ENCODE measurements at regions not wholly inside any gene's neighbourhood (a gene's known extent, or its start where the extent isn't known, plus 50 kb on each side); places are given as distances from the start of the nearest gene placed in this dataset.

DNA sequence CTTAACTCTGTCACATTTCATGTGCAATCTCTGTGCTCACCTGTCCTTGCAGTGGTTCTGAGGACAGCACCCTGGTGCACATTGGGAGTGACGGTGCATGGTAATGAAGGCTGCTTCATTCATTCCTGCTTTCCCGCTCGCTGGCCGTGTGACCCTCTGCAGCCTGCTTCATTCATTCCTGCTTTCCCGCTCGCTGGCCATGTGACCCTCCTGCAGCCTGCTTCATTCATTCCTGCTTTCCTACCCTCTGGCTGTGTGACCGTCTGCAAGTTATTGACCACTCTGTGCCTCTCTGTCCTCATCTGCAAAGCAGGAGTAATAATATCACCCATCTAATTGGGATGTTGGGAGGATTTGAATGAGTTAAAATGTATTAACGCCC is 189.1 kb upstream of the TMEM132C start:
- Histone ChIP-seq H3K79me2 (ENCODE audit: insufficient read depth, low read length) (no peaks in the 10 kb centered on the region), H3K4me3 (ENCODE audit: low read depth, low read length, poor library complexity, severe bottlenecking) (no peak overlapping the region), H4K20me1 (ENCODE audit: insufficient read depth, low read length) (no peaks in the 10 kb centered on the region), H3F3A (ENCODE audit: insufficient read depth, low read length) (no peaks in the 10 kb centered on the region), H3K9me3 (ENCODE audit: low read length) (no peaks in the 10 kb centered on the region), H3K27ac (ENCODE audit: low read depth, low read length, poor library complexity, severe bottlenecking) (no peak overlapping the region), H3K36me3 (ENCODE audit: insufficient read depth, low read length) (no peaks in the 10 kb centered on the region), H3K4me1 (ENCODE audit: insufficient read depth, low read length, severe bottlenecking) (no peaks in the 10 kb centered on the region), H3K27me3 (ENCODE audit: insufficient read depth, low read length) (no peaks in the 10 kb centered on the region), H3K4me2 (ENCODE audit: low read length) (no peak overlapping the region), H2AFZ (ENCODE audit: low read length) (no peak overlapping the region), H3K9me2 (ENCODE audit: low read depth, low read length) (no peaks in the 10 kb centered on the region), H3K9ac (ENCODE audit: low read length) (no peak overlapping the region)
- TF ChIP-seq CTCF (IDR thresholded peaks at IDR 0.05; ENCODE audit: low read length) (no peak), EZH2 (IDR thresholded peaks at IDR 0.05; ENCODE audit: borderline replicate concordance, low read length) (no peak)

DNA sequence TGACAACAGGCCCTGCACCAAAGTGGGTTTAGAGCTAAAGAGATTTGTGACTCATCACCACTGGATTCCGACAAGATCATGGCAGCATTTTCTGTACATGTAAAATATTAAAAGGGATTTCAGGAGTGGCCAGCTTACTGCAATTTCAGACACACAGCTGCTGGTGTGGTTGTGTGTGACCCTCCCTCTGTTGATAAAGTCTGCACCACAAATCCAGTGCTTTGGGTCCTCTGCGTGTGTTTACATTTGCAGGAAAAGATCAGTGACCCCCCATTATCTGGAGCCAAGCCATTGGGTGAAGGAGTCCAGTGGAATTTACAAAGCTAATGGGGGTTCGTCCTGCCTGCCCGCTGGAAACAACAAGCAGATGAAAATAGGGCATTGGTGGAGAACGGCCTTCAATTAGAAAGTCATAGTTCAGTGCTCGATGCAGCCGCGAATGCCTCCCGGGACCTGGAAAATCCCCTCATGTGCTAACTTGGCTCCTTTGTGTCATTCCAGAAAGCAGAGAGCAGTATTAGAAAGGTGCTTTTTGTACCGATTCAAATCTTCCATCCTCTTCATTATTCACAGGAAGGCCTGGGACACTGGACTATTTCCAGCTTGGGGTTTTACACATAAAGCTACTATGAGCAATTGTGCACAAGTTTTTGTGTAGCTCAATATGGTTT is 188.5 kb upstream of the TMEM132C start:
- no peak overlapping the region for H3K4me2 ChIP-seq (ENCODE audit: low read length)
- no peak for TF ChIP-seq EZH2 (IDR thresholded peaks at IDR 0.05; ENCODE audit: borderline replicate concordance, low read length)
- TF ChIP-seq CTCF (IDR thresholded peaks at IDR 0.05; ENCODE audit: low read length): no peak
- no peak overlapping the region for H3K9ac ChIP-seq (ENCODE audit: low read length)
- H3K27me3 ChIP-seq (ENCODE audit: insufficient read depth, low read length): no peaks in the 10 kb centered on the region
- no peaks in the 10 kb centered on the region for H3F3A ChIP-seq (ENCODE audit: insufficient read depth, low read length)
- no peaks in the 10 kb centered on the region for H4K20me1 ChIP-seq (ENCODE audit: insufficient read depth, low read length)
- H3K4me1 ChIP-seq (ENCODE audit: insufficient read depth, low read length, severe bottlenecking): no peaks in the 10 kb centered on the region
- no peaks in the 10 kb centered on the region for H3K36me3 ChIP-seq (ENCODE audit: insufficient read depth, low read length)
- no peaks in the 10 kb centered on the region for H3K9me2 ChIP-seq (ENCODE audit: low read depth, low read length)
- no peaks in the 10 kb centered on the region for H3K79me2 ChIP-seq (ENCODE audit: insufficient read depth, low read length)
- no peak overlapping the region for H3K4me3 ChIP-seq (ENCODE audit: low read depth, low read length, poor library complexity, severe bottlenecking)
- H3K27ac ChIP-seq (ENCODE audit: low read depth, low read length, poor library complexity, severe bottlenecking): no peak overlapping the region
- H3K9me3 ChIP-seq (ENCODE audit: low read length): no peaks in the 10 kb centered on the region
- H2AFZ ChIP-seq (ENCODE audit: low read length): no peak overlapping the region

DNA sequence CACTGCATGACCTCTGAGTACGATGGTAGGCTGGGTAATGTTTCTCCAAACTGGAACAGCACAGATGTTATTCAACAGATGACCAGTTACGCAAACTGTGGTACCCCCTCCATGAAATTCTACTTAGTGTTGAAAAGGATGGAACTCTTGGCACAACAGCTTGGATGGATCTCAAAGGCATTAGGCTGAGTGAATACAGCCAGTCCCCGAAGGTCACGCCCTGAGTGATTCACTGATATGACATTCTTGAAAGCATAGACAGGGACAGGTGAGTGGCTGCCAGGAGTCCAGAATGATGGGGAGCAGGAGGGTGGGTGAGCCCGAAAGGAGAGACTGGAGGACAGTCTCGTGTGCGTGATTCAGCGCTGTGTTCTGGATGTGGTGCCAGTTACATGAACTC is 187.5 kb upstream of the TMEM132C start:
- no peak overlapping the region for H2AFZ ChIP-seq (ENCODE audit: low read length)
- H4K20me1 ChIP-seq (ENCODE audit: insufficient read depth, low read length): no peaks in the 10 kb centered on the region
- no peak overlapping the region for H3K4me2 ChIP-seq (ENCODE audit: low read length)
- H3K4me3 ChIP-seq (ENCODE audit: low read depth, low read length, poor library complexity, severe bottlenecking): no peak overlapping the region
- no peak overlapping the region for H3K9ac ChIP-seq (ENCODE audit: low read length)
- no peaks in the 10 kb centered on the region for H3K4me1 ChIP-seq (ENCODE audit: insufficient read depth, low read length, severe bottlenecking)
- no peaks in the 10 kb centered on the region for H3K79me2 ChIP-seq (ENCODE audit: insufficient read depth, low read length)
- no peak overlapping the region for H3K27ac ChIP-seq (ENCODE audit: low read depth, low read length, poor library complexity, severe bottlenecking)
- TF ChIP-seq CTCF (IDR thresholded peaks at IDR 0.05; ENCODE audit: low read length) (no peak), EZH2 (IDR thresholded peaks at IDR 0.05; ENCODE audit: borderline replicate concordance, low read length) (no peak)
- H3K9me3 ChIP-seq (ENCODE audit: low read length): no peaks in the 10 kb centered on the region
- no peaks in the 10 kb centered on the region for H3K27me3 ChIP-seq (ENCODE audit: insufficient read depth, low read length)
- H3K9me2 ChIP-seq (ENCODE audit: low read depth, low read length): no peaks in the 10 kb centered on the region
- no peaks in the 10 kb centered on the region for H3K36me3 ChIP-seq (ENCODE audit: insufficient read depth, low read length)
- no peaks in the 10 kb centered on the region for H3F3A ChIP-seq (ENCODE audit: insufficient read depth, low read length)
